ENCODE measurements at regions not wholly inside any gene's neighbourhood (a gene's known extent, or its start where the extent isn't known, plus 50 kb on each side); places are given as distances from the start of the nearest gene placed in this dataset.

DNA sequence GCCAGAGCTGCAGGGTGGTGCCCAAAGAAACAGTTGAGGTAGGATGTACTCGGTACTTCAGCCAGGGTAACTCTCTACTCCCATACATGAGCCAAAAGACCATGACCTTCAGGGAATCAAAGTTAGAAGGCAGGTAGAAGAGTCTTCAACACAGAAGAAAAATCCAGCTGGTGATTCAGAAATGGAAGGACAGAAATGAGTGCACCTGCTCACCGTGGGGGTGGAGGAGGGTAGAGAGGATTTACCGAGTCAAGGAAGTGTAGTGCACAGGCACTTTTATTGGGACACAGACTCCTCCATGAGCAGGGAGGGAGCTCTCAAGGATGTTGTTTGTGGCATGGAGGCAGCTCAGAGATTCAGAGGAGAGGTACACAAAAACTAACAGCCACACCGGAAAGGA lies 330.3 kb upstream of the PRDM1 start:
- no peak overlapping the region for H3K9ac ChIP-seq
- H3K27me3 ChIP-seq: no peaks in the 10 kb centered on the region
- DNase-seq (ENCODE audit: low spot score): no peak
- Mint-ChIP-seq H3K4me1 (no peaks in the 10 kb centered on the region), H3K27me3 (ENCODE audit: insufficient read depth, low read depth) (peaks cover 6% of the 10 kb centered on the region), H3K4me3 (no peak overlapping the region), H3K27ac (no peak overlapping the region), H3K36me3 (no peaks in the 10 kb centered on the region), H3K9me3 (no peaks in the 10 kb centered on the region)
- no peaks in the 10 kb centered on the region for H3F3A ChIP-seq (ENCODE audit: low read depth)
- no peaks in the 10 kb centered on the region for H3K9me3 ChIP-seq (ENCODE audit: low read depth)
- no peaks in the 10 kb centered on the region for H3K79me2 ChIP-seq (ENCODE audit: low read depth)
- no peaks in the 10 kb centered on the region for H4K20me1 ChIP-seq (ENCODE audit: low read depth)
- no peak overlapping the region for H3K4me3 ChIP-seq
- TF ChIP-seq EZH2phosphoT487 (IDR thresholded peaks at IDR 0.05): no peak
- H3K27ac ChIP-seq: no peak overlapping the region
- no peak overlapping the region for H2AFZ ChIP-seq (replicated peaks)
- no peaks in the 10 kb centered on the region for H3K36me3 ChIP-seq
- H3K4me2 ChIP-seq: no peak overlapping the region
- no peaks in the 10 kb centered on the region for H3K4me1 ChIP-seq

DNA sequence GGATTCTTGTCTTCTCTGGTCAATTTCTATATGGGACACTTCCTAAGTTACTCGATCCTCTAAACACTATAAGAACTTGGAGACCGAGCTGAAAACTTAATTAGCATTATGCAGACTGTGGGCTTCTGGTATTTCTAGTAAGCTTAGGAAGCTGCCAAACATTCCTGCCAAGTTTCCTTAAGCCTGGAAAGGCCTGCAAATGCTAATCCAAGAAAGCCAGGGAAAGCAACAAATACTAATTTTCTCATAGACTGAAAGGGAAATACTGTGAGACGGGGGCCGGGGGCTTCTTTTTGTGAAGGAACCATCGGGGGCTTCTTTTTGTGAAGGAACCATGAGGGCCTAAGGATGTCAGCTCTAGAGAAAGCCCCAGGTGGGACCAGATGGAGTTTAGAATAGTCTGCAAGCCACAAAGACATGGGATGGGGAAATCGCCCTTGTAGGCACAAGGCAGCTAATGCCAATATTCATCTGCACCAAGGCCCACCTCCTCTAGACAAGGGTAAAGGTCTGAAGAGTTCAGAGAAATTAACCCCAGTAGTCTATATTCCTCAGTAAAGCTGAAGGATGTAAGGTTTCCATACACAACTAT lies 332.4 kb upstream of the PRDM1 start:
- no peak for TF ChIP-seq EZH2phosphoT487 (IDR thresholded peaks at IDR 0.05)
- TF ChIP-seq EZH2 (IDR thresholded peaks at IDR 0.05): no peak
- TF ChIP-seq, protein P1, sequence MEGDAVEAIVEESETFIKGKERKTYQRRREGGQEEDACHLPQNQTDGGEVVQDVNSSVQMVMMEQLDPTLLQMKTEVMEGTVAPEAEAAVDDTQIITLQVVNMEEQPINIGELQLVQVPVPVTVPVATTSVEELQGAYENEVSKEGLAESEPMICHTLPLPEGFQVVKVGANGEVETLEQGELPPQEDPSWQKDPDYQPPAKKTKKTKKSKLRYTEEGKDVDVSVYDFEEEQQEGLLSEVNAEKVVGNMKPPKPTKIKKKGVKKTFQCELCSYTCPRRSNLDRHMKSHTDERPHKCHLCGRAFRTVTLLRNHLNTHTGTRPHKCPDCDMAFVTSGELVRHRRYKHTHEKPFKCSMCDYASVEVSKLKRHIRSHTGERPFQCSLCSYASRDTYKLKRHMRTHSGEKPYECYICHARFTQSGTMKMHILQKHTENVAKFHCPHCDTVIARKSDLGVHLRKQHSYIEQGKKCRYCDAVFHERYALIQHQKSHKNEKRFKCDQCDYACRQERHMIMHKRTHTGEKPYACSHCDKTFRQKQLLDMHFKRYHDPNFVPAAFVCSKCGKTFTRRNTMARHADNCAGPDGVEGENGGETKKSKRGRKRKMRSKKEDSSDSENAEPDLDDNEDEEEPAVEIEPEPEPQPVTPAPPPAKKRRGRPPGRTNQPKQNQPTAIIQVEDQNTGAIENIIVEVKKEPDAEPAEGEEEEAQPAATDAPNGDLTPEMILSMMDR (IDR thresholded peaks at IDR 0.05): no peak
- H3K27ac ChIP-seq: no peak overlapping the region
- peak; percentile 21 for DNase-seq (ENCODE audit: low spot score)
- H3K27me3 ChIP-seq: no peaks in the 10 kb centered on the region
- no peaks in the 10 kb centered on the region for H3K9me3 ChIP-seq (ENCODE audit: low read depth)
- no peak overlapping the region for H3K27ac Mint-ChIP-seq
- H3K36me3 Mint-ChIP-seq: no peaks in the 10 kb centered on the region
- H3K27me3 Mint-ChIP-seq (ENCODE audit: insufficient read depth, low read depth): peaks cover 6% of the 10 kb centered on the region
- H3K4me3 ChIP-seq: no peak overlapping the region
- no peaks in the 10 kb centered on the region for H3K4me1 Mint-ChIP-seq
- H3K36me3 ChIP-seq: no peaks in the 10 kb centered on the region
- H3K9me3 Mint-ChIP-seq: no peaks in the 10 kb centered on the region
- no peaks in the 10 kb centered on the region for H4K20me1 ChIP-seq (ENCODE audit: low read depth)
- no peak overlapping the region for H3K4me3 Mint-ChIP-seq
- no peak overlapping the region for H3K4me2 ChIP-seq
- H3K79me2 ChIP-seq (ENCODE audit: low read depth): no peaks in the 10 kb centered on the region
- no peaks in the 10 kb centered on the region for H3K4me1 ChIP-seq
- no peaks in the 10 kb centered on the region for H3F3A ChIP-seq (ENCODE audit: low read depth)
- H2AFZ ChIP-seq (replicated peaks): no peak overlapping the region
- no peak overlapping the region for H3K9ac ChIP-seq

DNA sequence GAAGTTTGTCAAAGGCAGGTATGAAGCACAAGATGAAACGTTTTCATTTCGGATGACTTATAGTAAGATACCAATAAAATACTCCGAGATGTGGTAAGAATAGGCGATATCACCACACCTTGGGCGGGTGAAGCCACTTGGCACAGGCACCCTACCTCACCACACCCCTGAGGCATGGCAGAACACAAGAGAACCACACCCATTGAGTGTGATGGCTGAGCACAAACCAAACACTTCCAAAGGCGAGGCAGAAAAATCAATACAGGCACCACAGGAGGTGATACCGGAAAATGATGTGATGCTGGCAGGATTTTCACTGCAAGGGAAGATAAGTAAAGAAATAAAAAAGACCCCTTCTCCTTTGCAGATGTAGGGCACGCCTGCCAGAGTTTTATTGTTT lies 332.9 kb upstream of the PRDM1 start:
- no peaks in the 10 kb centered on the region for H3K4me1 ChIP-seq
- no peak overlapping the region for H3K4me2 ChIP-seq
- H3F3A ChIP-seq (ENCODE audit: low read depth): no peaks in the 10 kb centered on the region
- no peaks in the 10 kb centered on the region for H3K27me3 ChIP-seq
- H3K27ac ChIP-seq: no peak overlapping the region
- H3K36me3 ChIP-seq: no peaks in the 10 kb centered on the region
- no peak overlapping the region for H2AFZ ChIP-seq (replicated peaks)
- H3K9ac ChIP-seq: no peak overlapping the region
- no peaks in the 10 kb centered on the region for H3K9me3 ChIP-seq (ENCODE audit: low read depth)
- TF ChIP-seq, protein P1 (IDR thresholded peaks at IDR 0.05): no peak
- TF ChIP-seq EZH2phosphoT487 (IDR thresholded peaks at IDR 0.05) (no peak), EZH2 (IDR thresholded peaks at IDR 0.05) (no peak)
- H3K27me3 Mint-ChIP-seq (ENCODE audit: insufficient read depth, low read depth): peaks cover 6% of the 10 kb centered on the region
- no peaks in the 10 kb centered on the region for H3K79me2 ChIP-seq (ENCODE audit: low read depth)
- no peaks in the 10 kb centered on the region for H3K36me3 Mint-ChIP-seq
- no peak overlapping the region for H3K4me3 Mint-ChIP-seq
- H3K9me3 Mint-ChIP-seq: no peaks in the 10 kb centered on the region
- H3K4me1 Mint-ChIP-seq: no peaks in the 10 kb centered on the region
- no peak overlapping the region for H3K27ac Mint-ChIP-seq
- H3K4me3 ChIP-seq: no peak overlapping the region
- no peak for DNase-seq (ENCODE audit: low spot score)
- no peaks in the 10 kb centered on the region for H4K20me1 ChIP-seq (ENCODE audit: low read depth)

DNA sequence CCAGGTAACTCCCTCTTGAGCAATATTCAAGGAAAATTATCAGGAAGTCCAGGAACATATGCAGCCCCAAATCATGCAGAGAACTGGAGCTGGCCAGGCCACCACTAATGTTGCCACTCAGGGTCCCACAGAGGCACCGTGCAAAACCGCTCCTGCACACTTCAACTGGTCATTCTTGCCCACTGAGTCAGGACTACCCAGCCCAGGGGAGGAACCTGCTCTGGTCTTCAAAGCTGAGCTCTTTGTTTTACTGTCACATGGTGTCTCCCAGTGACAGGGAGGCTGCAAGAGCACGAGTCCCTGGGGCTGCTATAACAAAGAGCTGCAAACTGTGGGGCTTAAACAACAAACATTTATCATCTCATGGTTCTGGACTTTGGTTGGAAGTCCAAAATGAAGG lies 336.0 kb upstream of the PRDM1 start:
- no peak for DNase-seq (ENCODE audit: low spot score)
- no peaks in the 10 kb centered on the region for H4K20me1 ChIP-seq (ENCODE audit: low read depth)
- H3K36me3 ChIP-seq: no peaks in the 10 kb centered on the region
- TF ChIP-seq, protein P1 (IDR thresholded peaks at IDR 0.05): no peak
- no peak for TF ChIP-seq EZH2phosphoT487 (IDR thresholded peaks at IDR 0.05)
- TF ChIP-seq EZH2 (IDR thresholded peaks at IDR 0.05): no peak
- H3K9ac ChIP-seq: no peak overlapping the region
- H3F3A ChIP-seq (ENCODE audit: low read depth): no peaks in the 10 kb centered on the region
- H3K4me3 ChIP-seq: no peak overlapping the region
- H2AFZ ChIP-seq (replicated peaks): peak overlapping the region; percentile 54
- H3K4me2 ChIP-seq: no peak overlapping the region
- no peak overlapping the region for H3K27ac Mint-ChIP-seq
- no peaks in the 10 kb centered on the region for H3K79me2 ChIP-seq (ENCODE audit: low read depth)
- H3K27me3 Mint-ChIP-seq (ENCODE audit: insufficient read depth, low read depth): peaks cover 3% of the 10 kb centered on the region
- no peaks in the 10 kb centered on the region for H3K9me3 ChIP-seq (ENCODE audit: low read depth)
- H3K4me1 ChIP-seq: peaks cover 14% of the 10 kb centered on the region
- no peak overlapping the region for H3K4me3 Mint-ChIP-seq
- H3K27ac ChIP-seq: no peak overlapping the region
- no peaks in the 10 kb centered on the region for H3K36me3 Mint-ChIP-seq
- H3K27me3 ChIP-seq: no peaks in the 10 kb centered on the region
- no peaks in the 10 kb centered on the region for H3K9me3 Mint-ChIP-seq
- peaks cover 4% of the 10 kb centered on the region for H3K4me1 Mint-ChIP-seq

Measured in neural progenitor cell (in vitro differentiated cells).